Gastrocnemius medialis (tissue), 4 donors: ENCODE measurements at regions not wholly inside any gene's neighbourhood (a gene's known extent, or its start where the extent isn't known, plus 50 kb on each side); places are given as distances from the start of the nearest gene placed in this dataset.

Experiments
- POLR2A ChIP-seq, 2 donors: fragments of 450-650 bp; IDR thresholded peaks; one replicate each; pipeline ENCODE4 v1.6.1; 2017; ENCODE audit warnings: antibody characterized with exemption in 2 of 2, mild to moderate bottlenecking in 2 of 2, moderate library complexity in 2 of 2
- TF ChIP-seq, protein P1 (sequence below), 5 experiments: fragments of 450-650 bp in 3 of 5; fragments of 200-600 bp in 2 of 5; sonication (generic) in 2 of 5; IDR thresholded peaks in 4 of 5; conservative IDR thresholded peaks in 1 of 5; 1 replicate in 4 of 5; 2 replicates in 1 of 5; pipeline ENCODE4 v1.5.1; 2016 to 2019; ENCODE audit warnings: antibody characterized with exemption in 5 of 5, mild to moderate bottlenecking in 3 of 5, moderate library complexity in 3 of 5

GRCh38 chr6:115643762-115644161 lies 416.9 kb downstream of the FRK start:
- TF ChIP-seq, protein P1, sequence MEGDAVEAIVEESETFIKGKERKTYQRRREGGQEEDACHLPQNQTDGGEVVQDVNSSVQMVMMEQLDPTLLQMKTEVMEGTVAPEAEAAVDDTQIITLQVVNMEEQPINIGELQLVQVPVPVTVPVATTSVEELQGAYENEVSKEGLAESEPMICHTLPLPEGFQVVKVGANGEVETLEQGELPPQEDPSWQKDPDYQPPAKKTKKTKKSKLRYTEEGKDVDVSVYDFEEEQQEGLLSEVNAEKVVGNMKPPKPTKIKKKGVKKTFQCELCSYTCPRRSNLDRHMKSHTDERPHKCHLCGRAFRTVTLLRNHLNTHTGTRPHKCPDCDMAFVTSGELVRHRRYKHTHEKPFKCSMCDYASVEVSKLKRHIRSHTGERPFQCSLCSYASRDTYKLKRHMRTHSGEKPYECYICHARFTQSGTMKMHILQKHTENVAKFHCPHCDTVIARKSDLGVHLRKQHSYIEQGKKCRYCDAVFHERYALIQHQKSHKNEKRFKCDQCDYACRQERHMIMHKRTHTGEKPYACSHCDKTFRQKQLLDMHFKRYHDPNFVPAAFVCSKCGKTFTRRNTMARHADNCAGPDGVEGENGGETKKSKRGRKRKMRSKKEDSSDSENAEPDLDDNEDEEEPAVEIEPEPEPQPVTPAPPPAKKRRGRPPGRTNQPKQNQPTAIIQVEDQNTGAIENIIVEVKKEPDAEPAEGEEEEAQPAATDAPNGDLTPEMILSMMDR (IDR thresholded peaks at IDR 0.05 in 4 of 5, conservative IDR thresholded peaks at IDR 0.05 in 1 of 5), result no peak
- TF ChIP-seq POLR2A (IDR thresholded peaks at IDR 0.05), result no peak
